Brain microvascular endothelial cell (primary cell): ENCODE measurements at regions not wholly inside any gene's neighbourhood (a gene's known extent, or its start where the extent isn't known, plus 50 kb on each side); places are given as distances from the start of the nearest gene placed in this dataset.

Source experiments
- DNase-seq: peaks from one replicate; pipeline ENCODE4 v3.0.0-alpha.2; 2020
- H3K27ac ChIP-seq: fragments of 250-450 bp; sonication (Bioruptor Pico); 2 replicates; pipeline ENCODE4 v1.5.1; 2020; ENCODE audit warnings: mild to moderate bottlenecking, moderate library complexity
- H3K27me3 ChIP-seq: fragments of 250-450 bp; sonication (Bioruptor Pico); replicated peaks from 2 replicates; pipeline ENCODE4 v1.5.1; 2020; ENCODE audit warnings: mild to moderate bottlenecking
- H3K36me3 ChIP-seq: fragments of 250-450 bp; sonication (Bioruptor Pico); replicated peaks from 2 replicates; pipeline ENCODE4 v1.5.1; 2020; ENCODE audit warnings: mild to moderate bottlenecking
- H3K4me3 ChIP-seq: 2 replicates; pipeline ENCODE4 v1.5.1; 2011; ENCODE audit warnings: low read depth, mild to moderate bottlenecking, control low read depth, low read length, moderate library complexity
- in situ Hi-C: cut with HindIII; loops from 2 replicates; pipeline ENCODE4 v1.10.0; 2017; ENCODE audit warnings: low sequenced_read_pairs, low pct_ligation_motif_present
- TF ChIP-seq, protein P1 (sequence below): IDR thresholded peaks from 2 replicates; pipeline ENCODE4 v1.5.1; 2011; ENCODE audit warnings: low read depth, mild to moderate bottlenecking, moderate library complexity, low read length, control low read depth, inconsistent platforms; ENCODE audit errors: missing control alignments

DNA sequence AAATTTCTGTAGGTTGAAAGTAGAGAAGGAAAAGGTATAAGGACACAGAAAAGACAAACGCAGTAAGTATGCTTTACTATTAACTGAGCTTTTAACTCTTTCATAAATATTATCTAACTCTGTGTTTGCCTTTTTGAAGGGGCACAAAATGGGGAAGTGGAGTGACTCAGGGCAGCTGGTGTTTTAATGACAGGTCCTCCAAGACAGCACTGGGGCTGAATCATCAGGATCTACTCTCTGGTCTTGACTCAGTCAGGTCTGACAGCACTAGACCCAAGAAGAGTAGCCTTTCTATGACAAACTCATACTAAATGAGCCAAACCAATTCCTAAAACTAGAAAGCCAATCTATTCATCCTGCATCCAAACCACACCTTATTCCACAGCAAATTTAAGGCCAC lies 102.2 kb downstream of the APTX start:
- Histone ChIP-seq H3K27ac (no peak overlapping the region), H3K4me3 (no peak overlapping the region), H3K27me3 (no peaks in the 10 kb centered on the region), H3K36me3 (no peaks in the 10 kb centered on the region)
- DNase-seq, result no peak
- TF ChIP-seq, protein P1, sequence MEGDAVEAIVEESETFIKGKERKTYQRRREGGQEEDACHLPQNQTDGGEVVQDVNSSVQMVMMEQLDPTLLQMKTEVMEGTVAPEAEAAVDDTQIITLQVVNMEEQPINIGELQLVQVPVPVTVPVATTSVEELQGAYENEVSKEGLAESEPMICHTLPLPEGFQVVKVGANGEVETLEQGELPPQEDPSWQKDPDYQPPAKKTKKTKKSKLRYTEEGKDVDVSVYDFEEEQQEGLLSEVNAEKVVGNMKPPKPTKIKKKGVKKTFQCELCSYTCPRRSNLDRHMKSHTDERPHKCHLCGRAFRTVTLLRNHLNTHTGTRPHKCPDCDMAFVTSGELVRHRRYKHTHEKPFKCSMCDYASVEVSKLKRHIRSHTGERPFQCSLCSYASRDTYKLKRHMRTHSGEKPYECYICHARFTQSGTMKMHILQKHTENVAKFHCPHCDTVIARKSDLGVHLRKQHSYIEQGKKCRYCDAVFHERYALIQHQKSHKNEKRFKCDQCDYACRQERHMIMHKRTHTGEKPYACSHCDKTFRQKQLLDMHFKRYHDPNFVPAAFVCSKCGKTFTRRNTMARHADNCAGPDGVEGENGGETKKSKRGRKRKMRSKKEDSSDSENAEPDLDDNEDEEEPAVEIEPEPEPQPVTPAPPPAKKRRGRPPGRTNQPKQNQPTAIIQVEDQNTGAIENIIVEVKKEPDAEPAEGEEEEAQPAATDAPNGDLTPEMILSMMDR, result no peak
- in situ Hi-C loops, result no loop called here

DNA sequence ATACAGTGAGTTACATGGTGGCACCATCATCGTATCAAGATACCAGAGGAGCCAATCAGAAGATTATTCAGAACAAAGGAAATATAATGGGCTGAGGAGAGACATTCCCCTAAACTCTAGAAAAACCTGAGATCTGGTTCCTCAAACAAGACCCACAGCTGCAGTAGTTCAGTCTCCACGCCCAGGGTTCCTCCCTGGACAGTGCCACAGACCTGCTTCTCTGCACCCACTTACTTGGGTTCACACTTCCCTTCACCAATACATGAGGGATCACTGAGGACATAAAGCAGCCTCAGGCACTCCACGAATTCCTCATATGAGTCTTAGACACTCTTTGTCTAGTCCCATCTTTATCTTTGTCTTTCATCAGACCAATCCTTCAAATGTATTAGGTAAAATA lies 101.7 kb downstream of the APTX start:
- Histone ChIP-seq H3K27me3 (no peaks in the 10 kb centered on the region), H3K4me3 (no peak overlapping the region), H3K27ac (no peak overlapping the region), H3K36me3 (no peaks in the 10 kb centered on the region)
- in situ Hi-C loops, result no loop called here
- no peak for DNase-seq
- TF ChIP-seq, protein P1, result no peak

DNA sequence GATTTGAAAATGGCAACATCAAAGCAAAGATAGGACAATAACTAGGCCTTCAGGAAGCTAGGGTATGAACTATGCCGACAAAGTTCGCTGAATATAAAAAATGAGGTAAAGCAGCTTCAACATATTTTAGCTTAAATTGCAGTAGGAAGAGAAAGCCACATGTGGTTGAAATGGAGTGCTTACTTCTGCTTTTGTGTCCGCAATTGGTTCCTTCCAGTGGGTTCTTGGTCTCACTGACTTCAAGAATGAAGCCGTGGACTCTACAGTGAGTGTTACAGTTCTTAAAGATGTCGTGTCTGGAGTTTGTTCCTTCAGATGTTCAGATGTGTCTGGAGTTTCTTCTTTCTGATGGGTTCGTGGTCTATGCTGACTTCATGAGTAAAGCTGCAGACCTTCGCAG lies 95.2 kb downstream of the APTX start:
- no peaks in the 10 kb centered on the region for H3K36me3 ChIP-seq
- no peak overlapping the region for H3K27ac ChIP-seq
- H3K4me3 ChIP-seq, result no peak overlapping the region
- no peaks in the 10 kb centered on the region for H3K27me3 ChIP-seq
- TF ChIP-seq, protein P1, result no peak
- no peak for DNase-seq
- in situ Hi-C loops, result no loop called here

DNA sequence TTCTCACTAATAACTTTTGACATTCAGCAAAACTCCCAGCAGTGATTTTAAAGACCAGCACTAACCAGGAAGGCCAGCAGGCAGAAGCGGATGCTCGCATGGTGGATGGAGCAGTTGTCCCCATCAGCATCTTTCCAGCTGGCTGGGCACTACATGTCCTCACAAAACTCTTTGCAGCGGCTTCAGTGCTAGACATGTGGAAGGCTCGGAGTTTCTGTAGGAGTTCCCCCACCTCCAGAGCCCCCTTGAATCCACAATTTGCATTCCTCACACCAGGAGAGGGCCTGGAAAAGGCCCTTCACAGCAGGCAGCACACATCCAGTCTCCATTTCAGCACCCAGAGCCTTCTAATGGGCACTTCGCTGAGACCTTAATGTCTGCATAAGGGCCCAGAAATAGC lies 85.6 kb downstream of the APTX start:
- Histone ChIP-seq H3K27ac (no peak overlapping the region), H3K27me3 (no peaks in the 10 kb centered on the region), H3K4me3 (no peak overlapping the region), H3K36me3 (no peaks in the 10 kb centered on the region)
- no peak for DNase-seq
- in situ Hi-C loops, result no loop called here
- TF ChIP-seq, protein P1, result no peak

DNA sequence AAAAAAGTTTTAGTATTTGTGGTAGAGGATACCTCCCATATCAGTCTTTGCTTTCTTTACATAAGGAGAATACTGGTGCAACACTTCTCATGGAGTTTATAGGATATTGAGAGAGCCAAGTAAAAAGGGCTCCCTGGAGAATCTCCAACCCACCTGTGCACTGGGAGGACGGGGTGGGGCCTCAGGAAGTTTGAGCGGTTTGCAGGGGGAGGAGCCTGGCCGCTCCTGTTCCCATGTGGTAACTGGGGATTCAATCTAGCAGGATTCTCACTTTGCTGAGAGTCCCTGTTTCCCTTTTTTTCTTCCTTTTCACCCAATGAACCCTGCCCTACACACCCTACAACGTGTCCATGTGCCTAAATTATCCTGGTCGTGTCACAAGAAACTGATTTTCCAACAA lies 82.8 kb downstream of the APTX start:
- no peak overlapping the region for H3K4me3 ChIP-seq
- TF ChIP-seq, protein P1, result no peak
- DNase-seq, result no peak
- H3K36me3 ChIP-seq, result no peaks in the 10 kb centered on the region
- no peak overlapping the region for H3K27ac ChIP-seq
- no peaks in the 10 kb centered on the region for H3K27me3 ChIP-seq
- in situ Hi-C loops, result no loop called here
